ENCODE measurements at regions not wholly inside any gene's neighbourhood (a gene's known extent, or its start where the extent isn't known, plus 50 kb on each side); places are given as distances from the start of the nearest gene placed in this dataset.

GRCh38 chr2:104120171-104120570 lies 733.7 kb upstream of the POU3F3 start:
- TF ChIP-seq CTCF (IDR thresholded peaks at IDR 0.05) (no peak), ZFX (IDR thresholded peaks at IDR 0.05; ENCODE audit: borderline replicate concordance) (no peak)
- H3K27ac ChIP-seq, result no peak overlapping the region

- H3K27ac ChIP-seq, result no peak overlapping the region
- TF ChIP-seq ZFX (IDR thresholded peaks at IDR 0.05; ENCODE audit: borderline replicate concordance) (no peak), CTCF (IDR thresholded peaks at IDR 0.05) (no peak)
Measured at GRCh38 chr2:104125096-104125495, 728.8 kb upstream of the POU3F3 start.

GRCh38 chr2:104127049-104127770 lies 726.7 kb upstream of the POU3F3 start:
- no peak for TF ChIP-seq ZFX (IDR thresholded peaks at IDR 0.05; ENCODE audit: borderline replicate concordance)
- no peak for TF ChIP-seq CTCF (IDR thresholded peaks at IDR 0.05)
- H3K27ac ChIP-seq, result no peak overlapping the region

- H3K27ac ChIP-seq, result no peak overlapping the region
- TF ChIP-seq CTCF (IDR thresholded peaks at IDR 0.05), result no peak
- no peak for TF ChIP-seq ZFX (IDR thresholded peaks at IDR 0.05; ENCODE audit: borderline replicate concordance)
Measured at GRCh38 chr2:104140361-104140760, 713.6 kb upstream of the POU3F3 start.

GRCh38 chr2:104158191-104158590 lies 695.7 kb upstream of the POU3F3 start:
- H3K27ac ChIP-seq, result no peak overlapping the region
- TF ChIP-seq CTCF (IDR thresholded peaks at IDR 0.05) (no peak), ZFX (IDR thresholded peaks at IDR 0.05; ENCODE audit: borderline replicate concordance) (no peak)

- no peak for TF ChIP-seq ZFX (IDR thresholded peaks at IDR 0.05; ENCODE audit: borderline replicate concordance)
- TF ChIP-seq CTCF (IDR thresholded peaks at IDR 0.05), result no peak
- no peak overlapping the region for H3K27ac ChIP-seq
Measured at GRCh38 chr2:104163611-104164130, 690.2 kb upstream of the POU3F3 start.

- no peak for TF ChIP-seq ZFX (IDR thresholded peaks at IDR 0.05; ENCODE audit: borderline replicate concordance)
- no peak for TF ChIP-seq CTCF (IDR thresholded peaks at IDR 0.05)
- H3K27ac ChIP-seq, result no peak overlapping the region
Measured at GRCh38 chr2:104164721-104165252, 689.1 kb upstream of the POU3F3 start.

Measured in 22Rv1 (cell line).